Keratinocyte (primary cell): ENCODE measurements at regions not wholly inside any gene's neighbourhood (a gene's known extent, or its start where the extent isn't known, plus 50 kb on each side); places are given as distances from the start of the nearest gene placed in this dataset.

ENCODE experiments used
- EZH2 ChIP-seq: IDR thresholded peaks from one replicate; pipeline ENCODE4 v1.6.1; 2012; ENCODE audit warnings: inconsistent platforms, mild to moderate bottlenecking, low read length, moderate library complexity
- TF ChIP-seq, protein P1 (sequence below), 3 experiments: IDR thresholded peaks in 1 of 3; conservative IDR thresholded peaks in 1 of 3; optimal IDR thresholded peaks in 1 of 3; 2 replicates in 2 of 3; 3 replicates in 1 of 3; pipeline versions ENCODE3 to v1.5.1; 2011; ENCODE audit warnings: low read length in 3 of 3, mild to moderate bottlenecking in 3 of 3, moderate library complexity in 2 of 3, control low read depth in 1 of 3, inconsistent platforms in 1 of 3; ENCODE audit not compliant: insufficient read depth in 2 of 3; ENCODE audit errors: extremely low read depth in 1 of 3

DNA sequence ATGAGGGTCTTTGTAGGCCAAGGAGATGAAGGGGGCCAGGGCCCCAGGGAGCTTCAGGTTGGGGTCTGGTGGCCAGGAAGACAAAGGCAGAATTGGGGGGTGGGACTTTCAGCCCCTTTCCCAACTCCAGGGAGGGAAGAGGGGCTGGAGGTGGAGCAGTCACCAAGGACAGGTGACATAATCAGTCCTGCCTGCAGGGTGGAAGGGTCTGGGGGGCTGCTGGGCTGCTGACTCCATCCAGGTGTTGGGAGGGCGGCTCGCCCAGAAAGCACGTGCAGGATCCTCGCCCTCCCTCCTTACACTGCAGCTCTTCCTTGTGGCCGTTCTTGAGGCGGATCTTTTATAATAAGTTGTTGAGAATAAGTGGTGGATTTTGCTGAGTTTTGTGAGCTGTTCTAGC lies 1491.1 kb downstream of the TBC1D22A start:
- TF ChIP-seq, protein P1, sequence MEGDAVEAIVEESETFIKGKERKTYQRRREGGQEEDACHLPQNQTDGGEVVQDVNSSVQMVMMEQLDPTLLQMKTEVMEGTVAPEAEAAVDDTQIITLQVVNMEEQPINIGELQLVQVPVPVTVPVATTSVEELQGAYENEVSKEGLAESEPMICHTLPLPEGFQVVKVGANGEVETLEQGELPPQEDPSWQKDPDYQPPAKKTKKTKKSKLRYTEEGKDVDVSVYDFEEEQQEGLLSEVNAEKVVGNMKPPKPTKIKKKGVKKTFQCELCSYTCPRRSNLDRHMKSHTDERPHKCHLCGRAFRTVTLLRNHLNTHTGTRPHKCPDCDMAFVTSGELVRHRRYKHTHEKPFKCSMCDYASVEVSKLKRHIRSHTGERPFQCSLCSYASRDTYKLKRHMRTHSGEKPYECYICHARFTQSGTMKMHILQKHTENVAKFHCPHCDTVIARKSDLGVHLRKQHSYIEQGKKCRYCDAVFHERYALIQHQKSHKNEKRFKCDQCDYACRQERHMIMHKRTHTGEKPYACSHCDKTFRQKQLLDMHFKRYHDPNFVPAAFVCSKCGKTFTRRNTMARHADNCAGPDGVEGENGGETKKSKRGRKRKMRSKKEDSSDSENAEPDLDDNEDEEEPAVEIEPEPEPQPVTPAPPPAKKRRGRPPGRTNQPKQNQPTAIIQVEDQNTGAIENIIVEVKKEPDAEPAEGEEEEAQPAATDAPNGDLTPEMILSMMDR (optimal IDR thresholded peaks at IDR 0.05 in 1 of 3, IDR thresholded peaks at IDR 0.05 in 1 of 3, conservative IDR thresholded peaks at IDR 0.05 in 1 of 3; ENCODE audit: extremely low read depth in 1 of 3, insufficient read depth in 2 of 3, low read length in 3 of 3), result no peak
- no peak for TF ChIP-seq EZH2
